ENCODE measurements at regions not wholly inside any gene's neighbourhood (a gene's known extent, or its start where the extent isn't known, plus 50 kb on each side); places are given as distances from the start of the nearest gene placed in this dataset.

DNA sequence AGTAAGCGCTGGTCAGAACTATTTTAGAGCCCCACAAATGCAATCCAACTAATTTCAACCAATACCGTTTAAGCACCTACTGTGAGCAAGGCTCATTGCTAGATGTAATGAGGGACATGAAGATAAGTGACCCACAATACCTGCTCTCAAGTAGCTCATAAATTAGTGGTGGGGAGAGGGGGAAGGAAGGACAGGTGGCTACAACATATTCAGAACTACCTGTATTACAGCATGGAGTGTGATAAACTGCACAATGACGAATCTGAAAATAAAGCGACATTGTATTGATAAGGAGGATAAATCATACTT is 311.6 kb upstream of the DIAPH2 start:
- TF ChIP-seq, protein P1, sequence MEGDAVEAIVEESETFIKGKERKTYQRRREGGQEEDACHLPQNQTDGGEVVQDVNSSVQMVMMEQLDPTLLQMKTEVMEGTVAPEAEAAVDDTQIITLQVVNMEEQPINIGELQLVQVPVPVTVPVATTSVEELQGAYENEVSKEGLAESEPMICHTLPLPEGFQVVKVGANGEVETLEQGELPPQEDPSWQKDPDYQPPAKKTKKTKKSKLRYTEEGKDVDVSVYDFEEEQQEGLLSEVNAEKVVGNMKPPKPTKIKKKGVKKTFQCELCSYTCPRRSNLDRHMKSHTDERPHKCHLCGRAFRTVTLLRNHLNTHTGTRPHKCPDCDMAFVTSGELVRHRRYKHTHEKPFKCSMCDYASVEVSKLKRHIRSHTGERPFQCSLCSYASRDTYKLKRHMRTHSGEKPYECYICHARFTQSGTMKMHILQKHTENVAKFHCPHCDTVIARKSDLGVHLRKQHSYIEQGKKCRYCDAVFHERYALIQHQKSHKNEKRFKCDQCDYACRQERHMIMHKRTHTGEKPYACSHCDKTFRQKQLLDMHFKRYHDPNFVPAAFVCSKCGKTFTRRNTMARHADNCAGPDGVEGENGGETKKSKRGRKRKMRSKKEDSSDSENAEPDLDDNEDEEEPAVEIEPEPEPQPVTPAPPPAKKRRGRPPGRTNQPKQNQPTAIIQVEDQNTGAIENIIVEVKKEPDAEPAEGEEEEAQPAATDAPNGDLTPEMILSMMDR (IDR thresholded peaks at IDR 0.05): no peak
- TF ChIP-seq POLR2A (IDR thresholded peaks at IDR 0.05; ENCODE audit: low read depth) (no peak), EP300 (IDR thresholded peaks at IDR 0.05) (no peak)

Measured in esophagus muscularis mucosa (tissue), 4 donors.